Fibroblast of the aortic adventitia (primary cell): ENCODE measurements at regions not wholly inside any gene's neighbourhood (a gene's known extent, or its start where the extent isn't known, plus 50 kb on each side); places are given as distances from the start of the nearest gene placed in this dataset.

ENCODE experiments used
- DNase-seq: peaks from one replicate; pipeline ENCODE4 v3.0.0-alpha.2; 2010; ENCODE audit warnings: low read depth
- H3K4me3 ChIP-seq: 2 replicates; pipeline ENCODE4 v1.5.1; 2011; ENCODE audit warnings: low read depth, mild to moderate bottlenecking, control low read depth, low read length, moderate library complexity
- CTCF ChIP-seq: IDR thresholded peaks from 2 replicates; pipeline ENCODE4 v1.5.1; 2011; ENCODE audit warnings: mild to moderate bottlenecking, low read length, control low read depth, inconsistent platforms; ENCODE audit not compliant: insufficient read depth

- no peak overlapping the region for H3K4me3 ChIP-seq
- no peak for TF ChIP-seq CTCF
- no peak for DNase-seq
Measured at GRCh38 chr3:113075588-113075987, 84.8 kb downstream of the GTPBP8 start.

- no peak for DNase-seq
- no peak for TF ChIP-seq CTCF
- H3K4me3 ChIP-seq = no peak overlapping the region
Measured at GRCh38 chr3:113079218-113079961, 88.6 kb downstream of the GTPBP8 start.

- H3K4me3 ChIP-seq = no peak overlapping the region
- peak; percentile 93 for DNase-seq
- TF ChIP-seq CTCF = no peak
Measured at GRCh38 chr3:113084777-113085176, 94.0 kb downstream of the GTPBP8 start.

- DNase-seq = no peak
- no peak for TF ChIP-seq CTCF
- H3K4me3 ChIP-seq = no peak overlapping the region
Measured at GRCh38 chr3:113086560-113087461, 96.0 kb downstream of the GTPBP8 start.

- TF ChIP-seq CTCF = no peak
Measured at GRCh38 chr3:113088616-113089015, 97.8 kb downstream of the GTPBP8 start.

GRCh38 chr3:113091417-113091816, 100.6 kb downstream of the GTPBP8 start:
- TF ChIP-seq CTCF = no peak
- H3K4me3 ChIP-seq = no peak overlapping the region
- DNase-seq = no peak

More at GRCh38 chr3:113088616-113089015, 97.8 kb downstream of the GTPBP8 start:
- H3K4me3 ChIP-seq = no peak overlapping the region
- DNase-seq = no peak
